ENCODE measurements at regions not wholly inside any gene's neighbourhood (a gene's known extent, or its start where the extent isn't known, plus 50 kb on each side); places are given as distances from the start of the nearest gene placed in this dataset.
"Not testable (repeated sequence)": the region's sequence is repeated elsewhere in the genome, so short reads cannot be mapped to it uniquely, and the experiment has no call there.

- TF ChIP-seq CTCF (IDR thresholded peaks at IDR 0.05; ENCODE audit: control insufficient read depth, extremely low read depth, insufficient read depth): no peak
- DNase-seq (ENCODE audit: low read depth): peak; percentile 35
- H3K4me3 ChIP-seq (ENCODE audit: low read depth, low read length): no peak overlapping the region
These were observed 646.5 kb upstream of the ACTRT1 start for GRCh38 chrX:128698573-128699181.

- H3K4me3 ChIP-seq (ENCODE audit: low read depth, low read length): no peak overlapping the region
- DNase-seq (ENCODE audit: low read depth): no peak
These were observed 639.7 kb upstream of the ACTRT1 start for GRCh38 chrX:128691872-128692271.

DNA sequence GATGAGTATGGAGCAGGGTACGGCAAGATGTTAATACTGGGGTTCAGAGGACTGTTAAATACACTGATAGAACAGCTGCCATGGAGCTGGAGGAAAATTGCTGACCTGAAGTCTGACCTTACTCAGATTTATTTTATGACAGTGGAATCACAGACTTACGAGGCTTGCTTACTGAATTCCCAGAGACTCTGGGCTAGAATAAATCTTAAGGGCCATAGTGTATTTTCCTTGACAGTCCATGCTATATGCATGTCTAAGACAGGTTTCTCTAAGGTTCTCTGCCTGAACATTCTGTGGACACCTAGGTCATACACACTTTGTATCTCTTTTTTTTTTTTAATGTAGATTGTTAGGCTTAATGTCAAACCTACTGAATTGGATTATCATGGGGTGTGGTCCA is 633.2 kb upstream of the ACTRT1 start:
- no peak overlapping the region for H3K4me3 ChIP-seq (ENCODE audit: low read depth, low read length)
- no peak for DNase-seq (ENCODE audit: low read depth)
- TF ChIP-seq CTCF (IDR thresholded peaks at IDR 0.05; ENCODE audit: control insufficient read depth, extremely low read depth, insufficient read depth): no peak

More at GRCh38 chrX:128691872-128692271, 639.7 kb upstream of the ACTRT1 start:
- no peak for TF ChIP-seq CTCF (IDR thresholded peaks at IDR 0.05; ENCODE audit: control insufficient read depth, extremely low read depth, insufficient read depth)

- TF ChIP-seq CTCF (IDR thresholded peaks at IDR 0.05; ENCODE audit: control insufficient read depth, extremely low read depth, insufficient read depth): no peak
- no peak for DNase-seq (ENCODE audit: low read depth)
- no peak overlapping the region for H3K4me3 ChIP-seq (ENCODE audit: low read depth, low read length)
These were observed 624.4 kb upstream of the ACTRT1 start for GRCh38 chrX:128676651-128677050.

GRCh38 chrX:128674326-128675086 is 622.3 kb upstream of the ACTRT1 start:
- not testable (repeated sequence) for DNase-seq (ENCODE audit: low read depth); H3K4me3 ChIP-seq (ENCODE audit: low read depth, low read length)

DNA sequence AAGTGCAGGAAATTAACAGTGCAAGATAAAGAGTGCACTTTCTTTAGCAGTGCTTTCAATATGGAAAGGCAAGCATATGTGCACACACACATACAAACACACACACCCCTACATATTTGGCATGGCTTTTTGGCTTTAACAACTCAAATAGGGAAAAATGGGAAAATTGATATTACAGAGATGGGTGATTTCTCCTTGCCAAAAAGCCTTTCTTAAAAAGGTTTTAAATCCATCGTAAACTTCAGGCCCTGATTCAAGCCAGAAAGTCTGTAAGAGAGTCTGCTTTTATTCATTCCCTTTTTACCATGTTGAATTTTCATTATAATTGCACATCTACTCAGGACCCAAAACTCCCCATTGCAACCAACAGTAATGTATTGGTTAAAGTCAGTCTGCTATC is 612.0 kb upstream of the ACTRT1 start:
- no peak for TF ChIP-seq CTCF (IDR thresholded peaks at IDR 0.05; ENCODE audit: control insufficient read depth, extremely low read depth, insufficient read depth)
- no peak for DNase-seq (ENCODE audit: low read depth)
- no peak overlapping the region for H3K4me3 ChIP-seq (ENCODE audit: low read depth, low read length)

- no peak for DNase-seq (ENCODE audit: low read depth)
- no peak for TF ChIP-seq CTCF (IDR thresholded peaks at IDR 0.05; ENCODE audit: control insufficient read depth, extremely low read depth, insufficient read depth)
- H3K4me3 ChIP-seq (ENCODE audit: low read depth, low read length): no peak overlapping the region
These were observed 601.4 kb upstream of the ACTRT1 start for GRCh38 chrX:128653524-128654060.

Data from LNCaP clone FGC (cell line).